Lower leg skin (tissue), 3 donors: ENCODE measurements at regions not wholly inside any gene's neighbourhood (a gene's known extent, or its start where the extent isn't known, plus 50 kb on each side); places are given as distances from the start of the nearest gene placed in this dataset.

Experiments
- POLR2A ChIP-seq, 2 donors: fragments of 450-650 bp; IDR thresholded peaks; one replicate each; pipeline ENCODE4 v1.6.1; 2016 to 2017; ENCODE audit warnings: antibody characterized with exemption in 2 of 2, mild to moderate bottlenecking in 1 of 2, moderate library complexity in 1 of 2
- TF ChIP-seq, protein P1 (sequence below), 3 donors: fragments of 450-650 bp; IDR thresholded peaks; one replicate each; pipeline ENCODE4 v1.5.1; 2016; ENCODE audit warnings: antibody characterized with exemption in 3 of 3, mild to moderate bottlenecking in 3 of 3, moderate library complexity in 2 of 3

DNA sequence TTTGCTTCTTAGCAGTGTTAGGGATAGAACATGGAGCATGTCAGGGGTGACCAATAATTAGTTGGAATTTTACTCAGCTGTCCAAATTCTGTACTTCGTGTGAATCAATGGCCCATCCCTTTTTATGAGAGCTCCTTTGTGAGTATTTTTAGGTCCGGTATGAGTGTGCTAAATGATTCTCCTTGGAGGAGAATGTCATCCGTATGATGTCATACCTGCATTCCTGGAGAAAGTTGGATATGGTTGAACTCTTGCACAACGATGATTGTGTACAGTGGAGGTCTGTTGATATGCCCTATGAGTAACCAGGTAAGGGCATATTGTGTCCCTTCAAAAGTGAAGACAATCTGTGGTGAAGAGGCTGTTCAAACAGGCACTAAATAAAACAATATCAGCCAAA is 400.8 kb downstream of the GXYLT1 start:
- TF ChIP-seq POLR2A (IDR thresholded peaks at IDR 0.05) = no peak
- TF ChIP-seq, protein P1, sequence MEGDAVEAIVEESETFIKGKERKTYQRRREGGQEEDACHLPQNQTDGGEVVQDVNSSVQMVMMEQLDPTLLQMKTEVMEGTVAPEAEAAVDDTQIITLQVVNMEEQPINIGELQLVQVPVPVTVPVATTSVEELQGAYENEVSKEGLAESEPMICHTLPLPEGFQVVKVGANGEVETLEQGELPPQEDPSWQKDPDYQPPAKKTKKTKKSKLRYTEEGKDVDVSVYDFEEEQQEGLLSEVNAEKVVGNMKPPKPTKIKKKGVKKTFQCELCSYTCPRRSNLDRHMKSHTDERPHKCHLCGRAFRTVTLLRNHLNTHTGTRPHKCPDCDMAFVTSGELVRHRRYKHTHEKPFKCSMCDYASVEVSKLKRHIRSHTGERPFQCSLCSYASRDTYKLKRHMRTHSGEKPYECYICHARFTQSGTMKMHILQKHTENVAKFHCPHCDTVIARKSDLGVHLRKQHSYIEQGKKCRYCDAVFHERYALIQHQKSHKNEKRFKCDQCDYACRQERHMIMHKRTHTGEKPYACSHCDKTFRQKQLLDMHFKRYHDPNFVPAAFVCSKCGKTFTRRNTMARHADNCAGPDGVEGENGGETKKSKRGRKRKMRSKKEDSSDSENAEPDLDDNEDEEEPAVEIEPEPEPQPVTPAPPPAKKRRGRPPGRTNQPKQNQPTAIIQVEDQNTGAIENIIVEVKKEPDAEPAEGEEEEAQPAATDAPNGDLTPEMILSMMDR (IDR thresholded peaks at IDR 0.05) = no peak
